ENCODE measurements at regions not wholly inside any gene's neighbourhood (a gene's known extent, or its start where the extent isn't known, plus 50 kb on each side); places are given as distances from the start of the nearest gene placed in this dataset.

DNA sequence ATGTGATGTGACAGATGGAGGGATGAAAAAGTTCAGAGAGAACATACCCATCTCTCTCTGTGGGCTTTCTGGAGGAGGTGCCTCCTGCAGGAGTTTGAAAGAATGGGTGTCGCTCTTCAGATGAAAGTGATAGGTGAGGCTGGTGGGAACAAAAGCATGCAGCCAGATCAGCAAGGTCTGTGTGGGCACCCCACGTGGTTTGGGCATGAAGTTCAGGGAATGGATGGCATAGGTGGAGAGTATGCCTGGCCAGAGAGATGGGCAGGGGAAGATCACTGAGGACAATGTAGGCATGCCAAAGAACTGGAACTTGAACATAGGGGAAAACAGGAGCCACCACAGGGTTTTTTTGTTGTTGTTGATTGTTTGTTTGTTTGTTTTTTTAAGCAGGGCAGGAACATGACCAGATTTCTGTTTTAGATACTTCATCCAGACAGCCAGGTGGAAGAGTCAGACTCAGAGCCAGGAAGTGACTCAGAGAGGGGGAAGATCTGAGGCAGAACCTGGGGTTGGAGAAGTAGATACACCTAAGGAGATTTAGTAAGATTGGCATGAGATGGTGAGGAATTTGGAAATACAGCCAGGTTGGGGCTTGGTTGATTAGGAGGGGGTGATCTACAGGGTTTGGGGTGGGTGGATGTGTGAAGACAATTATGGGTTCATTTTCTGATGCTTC is 64.8 kb upstream of the CLSTN2 start:
- no peak for DNase-seq

DNA sequence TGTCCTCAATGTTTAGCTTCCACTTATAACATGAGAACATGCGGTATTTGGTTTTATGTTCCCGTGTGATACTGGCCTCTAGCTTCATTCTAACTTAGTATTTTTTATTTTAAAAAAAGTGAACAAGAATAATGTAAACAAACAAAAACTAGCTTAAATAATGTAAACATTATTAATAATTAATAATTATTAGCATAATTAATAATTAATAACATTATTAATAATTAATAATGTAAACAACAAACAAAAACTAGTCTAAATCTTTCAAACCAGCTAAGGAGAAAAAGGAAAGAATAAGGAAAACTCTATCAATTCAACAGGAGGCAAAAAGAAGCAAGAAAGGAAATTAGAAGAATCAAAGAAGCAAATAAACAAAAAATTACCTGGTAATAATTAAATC is 66.2 kb upstream of the CLSTN2 start:
- DNase-seq, result no peak

DNA sequence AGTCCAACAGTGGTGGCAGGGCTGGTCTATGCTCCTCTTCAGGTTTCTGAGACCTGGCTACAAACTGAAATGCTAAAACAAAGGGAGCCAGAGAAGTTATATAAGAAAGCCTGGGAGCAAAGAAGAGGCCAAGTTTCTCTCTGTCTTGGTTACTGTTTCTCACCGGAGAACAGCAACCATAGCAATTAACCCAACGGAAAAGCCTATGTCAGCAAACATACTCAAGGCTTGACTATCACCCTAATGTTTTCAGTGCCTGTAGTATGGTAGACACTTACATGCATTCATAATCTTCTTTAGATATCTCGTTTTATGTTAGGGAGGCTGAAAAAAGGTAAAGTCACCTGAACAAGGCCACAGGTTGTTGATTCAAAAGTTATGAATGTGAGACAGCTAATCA is 86.3 kb upstream of the CLSTN2 start:
- DNase-seq, result no peak

DNA sequence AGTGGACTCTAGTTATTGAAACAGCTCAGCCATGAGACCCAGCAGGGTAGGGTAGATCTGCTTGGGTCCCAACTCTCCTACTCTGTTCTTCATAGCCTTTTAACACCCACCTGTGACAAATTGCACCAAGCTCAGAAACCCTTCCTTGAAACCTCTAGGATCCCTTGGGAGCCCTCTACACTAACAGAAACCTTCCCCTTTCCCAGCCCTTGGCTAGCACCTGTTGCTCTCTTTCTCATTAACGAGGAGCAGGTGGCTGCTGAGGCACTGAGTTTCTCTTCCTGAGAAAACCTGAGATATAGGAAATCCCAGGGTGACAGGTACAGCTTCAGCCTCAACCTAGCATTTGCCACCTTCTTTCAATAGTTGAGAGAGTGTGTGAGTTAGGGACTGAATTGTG is 88.3 kb upstream of the CLSTN2 start:
- DNase-seq, result no peak

DNA sequence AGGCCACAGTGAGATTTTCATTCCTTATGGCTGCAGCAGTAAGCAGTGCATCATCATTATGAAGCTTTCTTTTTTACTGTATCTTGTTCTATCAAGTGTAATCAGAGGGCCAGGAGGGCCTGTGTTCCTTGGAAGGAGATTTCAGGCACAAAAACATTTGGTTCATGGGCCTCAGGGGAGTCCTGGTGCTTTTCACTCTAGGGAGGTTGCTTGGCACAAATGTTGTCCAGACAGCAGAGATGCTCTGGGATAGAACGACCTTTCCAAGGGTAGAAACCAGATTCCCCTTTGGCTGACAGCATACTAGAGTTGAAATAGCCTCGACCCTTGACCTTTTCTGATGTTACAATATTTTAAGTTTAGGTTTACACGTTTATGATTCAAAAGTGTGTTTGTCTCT is 95.3 kb upstream of the CLSTN2 start:
- no peak for DNase-seq

DNA sequence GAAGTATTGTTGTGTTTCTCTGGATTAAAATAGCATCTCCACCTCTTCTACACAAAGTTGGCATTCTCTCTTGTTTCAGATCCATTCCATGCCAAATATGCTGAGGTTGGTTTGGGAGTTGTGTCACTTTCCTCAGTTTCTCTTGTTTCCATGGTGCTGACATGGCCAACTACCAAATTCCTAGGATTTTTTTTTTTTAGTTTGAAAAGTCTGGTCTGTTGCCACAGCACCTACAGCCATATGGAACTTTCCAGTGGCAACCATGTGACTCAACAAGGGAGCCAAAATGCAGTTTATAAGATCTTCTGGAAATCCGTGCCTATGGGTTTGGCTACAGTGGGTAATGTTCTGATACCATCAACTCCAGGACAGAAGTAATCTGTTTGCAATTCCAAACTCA is 96.0 kb upstream of the CLSTN2 start:
- DNase-seq, result no peak

DNA sequence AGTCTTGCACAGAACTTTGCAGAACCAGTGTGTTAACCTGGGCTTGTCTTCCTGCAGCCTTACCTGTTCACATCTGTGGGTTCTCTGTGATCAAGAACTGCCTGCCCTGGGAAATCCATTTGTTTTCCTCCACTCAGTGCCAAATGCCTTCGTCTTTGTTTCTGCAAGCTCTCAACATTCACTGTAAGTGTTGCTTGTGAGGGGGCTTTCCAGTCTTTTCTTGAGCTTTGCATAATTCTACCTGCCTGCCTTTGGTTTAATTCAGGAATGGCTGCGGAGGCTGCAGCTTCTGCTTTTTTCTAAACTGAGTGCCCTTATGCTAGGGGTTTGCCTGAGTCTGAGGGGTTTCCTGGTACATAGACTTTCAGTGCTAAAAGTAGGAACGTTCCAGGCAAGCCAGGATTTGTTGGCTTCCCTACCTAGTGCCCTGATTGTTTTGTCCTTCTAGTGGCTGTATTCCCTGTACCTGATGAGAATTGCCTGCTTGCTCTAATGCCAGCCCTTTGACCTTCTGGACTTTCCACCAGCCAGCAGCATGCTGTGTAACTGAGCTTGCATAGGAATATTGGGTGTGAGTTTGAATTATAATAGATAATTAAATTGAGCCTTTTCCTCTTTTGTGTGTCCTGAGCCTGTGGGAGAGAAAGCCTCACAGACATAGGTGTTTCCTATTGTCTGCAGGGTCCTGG is 96.6 kb upstream of the CLSTN2 start:
- no peak for DNase-seq

DNA sequence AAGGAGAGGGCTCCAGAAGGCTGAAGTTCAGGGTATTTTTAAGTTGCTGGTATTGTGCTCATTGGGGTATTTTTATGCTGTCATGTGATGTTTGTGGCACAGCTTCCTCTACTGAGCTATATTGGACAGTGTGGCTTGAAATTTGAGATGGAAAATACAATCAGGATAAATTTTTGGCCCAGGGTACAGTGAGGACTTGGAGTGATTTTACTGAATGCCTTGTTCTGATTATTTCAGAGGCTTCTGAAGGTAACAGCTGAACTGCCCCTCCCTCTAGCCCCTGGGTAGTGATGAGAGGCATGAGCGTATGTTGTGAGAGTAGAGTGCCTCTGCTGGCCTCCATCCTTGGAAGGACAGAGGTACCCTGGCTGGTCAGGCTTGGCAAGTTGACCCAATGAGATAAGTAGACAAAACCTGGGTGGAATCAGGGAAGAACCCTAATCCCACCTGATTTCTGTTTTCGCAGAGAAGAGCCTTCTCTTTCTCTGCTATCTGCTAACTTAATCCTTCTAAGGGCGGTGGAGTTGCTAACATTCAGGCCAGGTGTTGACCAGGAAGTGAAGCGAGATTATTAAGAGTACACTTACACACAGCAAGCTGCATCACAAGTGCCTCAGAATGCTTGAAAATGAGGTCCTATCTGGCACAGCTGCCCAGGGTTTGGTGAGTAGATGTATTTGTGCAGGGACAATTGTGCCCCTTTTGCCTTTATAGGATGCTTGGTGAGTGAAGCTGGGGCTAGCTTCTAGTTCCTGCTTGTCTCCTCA is 98.1 kb upstream of the CLSTN2 start:
- no peak for DNase-seq

DNA sequence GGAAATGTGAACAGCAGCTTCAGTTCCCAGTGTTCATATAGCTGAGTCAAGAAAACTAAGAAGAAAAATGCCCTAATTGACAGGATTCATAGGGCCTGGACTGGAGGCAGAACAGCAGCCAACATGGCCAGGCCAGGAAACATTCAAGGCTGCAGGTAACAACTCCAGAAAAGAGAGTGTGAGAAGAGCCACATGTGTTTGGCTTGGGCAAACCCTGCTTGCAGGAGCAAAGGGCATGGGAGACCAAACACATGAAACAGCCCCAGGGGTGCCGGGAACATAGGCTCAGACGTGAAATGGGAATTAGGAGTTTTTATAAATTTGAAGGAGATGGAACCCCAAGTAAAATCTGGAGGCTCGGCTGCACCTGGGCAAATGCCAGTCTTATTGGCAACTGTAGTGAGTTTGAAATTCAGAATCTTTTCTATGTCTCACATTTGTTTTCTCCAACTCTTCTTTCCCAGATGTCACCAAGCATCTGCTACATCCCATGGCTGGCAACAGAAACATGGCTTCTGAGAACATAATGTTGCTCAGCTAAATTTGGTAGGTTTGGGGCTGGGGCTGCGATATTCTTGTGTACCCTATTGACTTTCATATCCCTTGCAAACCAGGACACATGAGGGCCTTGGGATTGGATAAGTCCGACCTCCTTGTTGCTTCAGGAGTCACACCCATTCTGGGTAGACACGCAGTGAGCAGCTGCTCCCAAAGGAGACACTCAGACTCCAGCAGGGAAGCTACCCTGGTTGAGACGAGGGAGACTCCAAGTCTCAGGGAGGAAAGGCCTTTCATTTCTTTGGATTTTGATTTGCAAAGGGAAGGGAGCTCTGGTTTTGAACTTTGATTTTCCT is 98.9 kb upstream of the CLSTN2 start:
- DNase-seq, result no peak

DNA sequence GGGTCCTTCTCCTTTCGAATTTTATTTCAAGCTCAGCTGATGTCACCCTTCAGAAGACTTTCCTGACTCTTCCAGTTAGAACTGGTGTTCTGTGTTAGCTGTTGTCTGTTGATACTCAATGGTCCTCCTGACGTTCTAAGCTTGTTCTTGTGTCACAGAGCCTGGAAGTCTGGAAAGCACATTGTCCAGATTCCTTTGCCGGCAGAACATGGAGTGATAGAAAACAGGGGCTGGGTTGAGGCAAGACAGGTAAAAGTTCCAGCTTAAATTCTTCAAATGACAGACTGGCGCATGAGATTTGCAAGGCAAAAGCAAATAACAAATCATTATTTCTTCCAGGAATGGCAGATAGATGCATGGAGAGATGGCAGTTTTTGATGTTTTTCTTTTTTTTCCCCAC is 102.0 kb upstream of the CLSTN2 start:
- no peak for DNase-seq

DNA sequence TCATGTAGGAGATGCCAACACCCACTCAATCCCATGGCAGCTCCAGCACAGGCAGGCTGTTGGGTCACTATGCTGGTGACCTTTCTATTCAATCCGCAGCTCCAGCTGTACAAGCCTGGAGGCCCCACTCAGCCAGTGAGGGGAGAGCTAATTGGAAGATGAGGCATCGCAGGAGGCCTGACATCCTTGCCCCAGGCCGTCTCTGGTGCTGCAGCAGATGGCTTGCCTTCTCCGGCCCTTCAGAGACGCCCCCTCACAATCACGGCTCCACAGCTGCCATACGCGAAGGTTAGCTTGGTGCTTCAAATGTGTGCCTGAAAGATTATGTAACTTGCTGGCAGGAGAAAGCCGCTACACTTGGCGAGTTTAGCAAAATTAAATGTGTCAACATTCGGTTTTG is 104.2 kb upstream of the CLSTN2 start:
- DNase-seq, result no peak

DNA sequence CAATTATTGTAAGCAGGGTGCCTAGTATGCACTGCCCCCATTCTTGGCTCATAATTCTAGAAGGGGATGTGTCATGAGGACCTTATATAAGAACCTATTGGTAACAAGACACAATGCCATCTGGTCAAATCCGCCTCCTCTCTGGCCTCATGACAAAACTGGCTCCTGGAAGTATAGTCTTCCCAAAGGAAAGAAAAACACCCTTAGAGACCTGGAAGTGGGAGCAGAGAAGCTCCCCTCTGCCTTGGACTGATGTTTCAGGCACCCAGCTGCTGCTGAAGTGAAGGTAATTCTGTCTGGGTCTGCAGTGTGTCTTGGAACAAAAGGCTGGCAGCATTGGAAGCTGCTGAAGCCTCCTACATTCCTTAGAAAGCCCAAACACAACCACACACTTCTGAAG is 107.2 kb upstream of the CLSTN2 start:
- DNase-seq, result no peak

DNA sequence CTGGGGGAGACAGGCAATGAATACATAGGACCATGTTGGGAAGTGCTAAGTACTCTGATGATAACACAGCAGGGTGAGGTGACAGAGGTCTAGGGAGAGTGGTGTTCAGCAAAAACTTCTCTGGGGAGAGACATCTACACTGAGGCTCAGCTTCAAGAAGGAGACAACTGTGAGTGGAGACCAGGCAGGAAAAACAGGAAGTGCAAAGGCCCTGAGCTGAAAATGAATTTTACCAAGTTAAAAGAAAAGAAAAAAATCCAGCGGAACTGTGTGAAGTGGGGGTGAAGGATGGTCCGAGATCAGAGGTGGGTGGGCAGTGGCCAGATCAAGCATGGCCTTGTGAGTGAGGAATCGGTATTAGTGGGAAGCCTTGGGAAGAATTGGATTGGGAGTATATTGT is 110.1 kb upstream of the CLSTN2 start:
- DNase-seq, result no peak

DNA sequence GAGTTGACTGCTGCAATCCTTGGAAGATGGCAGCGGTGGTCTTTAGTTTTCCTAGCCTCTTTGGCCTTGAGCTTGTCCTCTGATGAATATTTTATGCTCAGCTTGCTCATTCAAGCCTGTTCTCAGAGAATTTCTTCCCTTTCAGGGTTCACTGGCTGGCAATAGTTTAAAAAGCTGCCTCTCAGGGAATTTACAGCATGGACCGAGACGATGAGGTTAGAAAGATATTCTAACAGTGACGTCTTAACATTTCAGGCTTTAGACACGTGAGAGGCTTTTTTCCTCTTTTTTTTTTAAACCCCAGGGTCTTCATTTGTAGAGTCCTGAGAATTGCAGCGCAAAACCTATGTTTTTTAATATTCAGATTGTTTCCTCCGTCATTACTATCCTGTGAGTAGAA is 120.3 kb upstream of the CLSTN2 start:
- no peak for DNase-seq

DNA sequence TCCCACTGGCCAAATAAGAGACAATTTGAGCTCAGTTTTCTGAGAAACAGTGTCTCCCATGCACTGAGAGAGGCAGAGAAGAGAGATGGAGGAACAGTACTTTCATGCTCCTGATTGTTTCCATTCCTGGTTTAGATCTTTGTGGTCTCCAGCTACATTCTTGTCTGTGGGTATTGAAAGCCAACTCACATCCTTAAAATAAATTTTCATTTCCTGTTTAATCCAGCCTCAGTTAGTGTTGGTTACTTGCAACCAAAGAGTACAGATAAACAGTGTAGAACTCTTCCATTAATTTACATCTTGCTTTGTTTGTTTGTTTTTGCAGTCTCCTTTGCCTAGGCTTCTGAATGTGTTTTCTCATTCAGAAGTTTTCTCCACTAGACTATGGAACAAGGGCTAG is 123.7 kb upstream of the CLSTN2 start:
- no peak for DNase-seq

DNA sequence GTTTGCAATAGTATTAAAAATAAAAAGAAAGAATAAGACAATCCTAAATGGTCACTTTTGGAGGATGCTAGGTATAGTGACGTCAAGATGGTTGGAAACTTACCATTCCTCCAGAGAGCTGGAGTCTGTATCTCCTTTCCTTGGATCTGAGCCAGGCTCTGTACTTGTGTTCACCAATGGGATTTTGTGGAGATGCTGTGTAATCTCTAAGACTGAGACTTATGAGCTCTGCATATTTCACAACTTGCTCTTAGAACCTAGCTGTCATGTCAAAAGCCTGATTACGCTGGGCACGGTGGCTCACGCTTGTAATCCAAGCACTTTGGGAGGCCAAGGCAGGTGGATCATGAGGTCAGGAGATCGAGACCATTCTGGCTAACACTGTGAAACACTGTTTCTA is 126.8 kb upstream of the CLSTN2 start:
- no peak for DNase-seq

DNA sequence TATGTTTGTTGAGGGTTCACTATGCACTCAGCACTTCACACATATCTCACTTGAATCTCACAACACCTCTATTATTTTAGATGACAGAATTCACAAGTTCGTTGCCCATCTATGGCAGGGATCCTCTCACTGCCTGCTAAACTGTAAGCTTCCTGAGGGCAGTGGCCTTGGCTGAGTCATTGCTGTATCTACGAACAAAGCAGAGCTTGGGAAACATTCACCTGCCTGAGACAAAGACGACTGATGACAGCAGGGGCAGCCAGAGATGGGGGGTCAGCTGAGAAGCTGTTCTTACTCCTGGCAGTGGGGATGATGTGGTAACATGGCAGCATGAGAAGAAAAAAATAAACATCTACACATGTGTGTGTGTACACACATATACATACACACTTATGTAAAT is 125.5 kb upstream of the NMNAT3 start:
- no peak for DNase-seq

DNA sequence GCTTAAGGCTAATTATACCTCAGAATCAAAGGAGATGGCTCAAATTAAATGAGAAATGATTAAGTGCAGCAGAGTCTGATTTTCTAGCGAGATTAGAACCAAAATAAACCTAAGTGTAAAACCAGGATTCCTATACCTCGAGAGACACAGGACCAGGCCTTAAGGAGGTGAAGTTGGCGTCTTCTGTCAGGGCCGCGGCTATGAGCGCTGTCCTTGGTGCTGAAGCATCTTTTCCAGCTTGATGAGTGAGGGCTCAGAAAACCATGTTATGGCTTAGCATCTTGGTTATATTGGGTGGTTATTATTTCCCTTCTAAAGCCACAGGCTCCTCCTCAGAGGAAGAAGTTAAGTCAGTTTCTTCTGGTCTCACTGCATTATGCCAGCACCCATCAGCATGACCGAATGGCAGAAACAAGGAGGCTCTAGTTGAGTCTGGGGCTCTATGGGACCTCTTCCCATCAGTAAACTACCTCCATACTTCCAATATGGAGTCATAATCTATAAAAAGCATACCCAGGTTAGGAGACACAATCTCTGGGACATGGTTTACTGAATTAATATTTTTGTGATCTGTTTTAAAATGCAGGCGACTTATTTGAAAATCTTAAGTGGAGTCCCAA is 120.1 kb upstream of the NMNAT3 start:
- DNase-seq, result peak; percentile 32

DNA sequence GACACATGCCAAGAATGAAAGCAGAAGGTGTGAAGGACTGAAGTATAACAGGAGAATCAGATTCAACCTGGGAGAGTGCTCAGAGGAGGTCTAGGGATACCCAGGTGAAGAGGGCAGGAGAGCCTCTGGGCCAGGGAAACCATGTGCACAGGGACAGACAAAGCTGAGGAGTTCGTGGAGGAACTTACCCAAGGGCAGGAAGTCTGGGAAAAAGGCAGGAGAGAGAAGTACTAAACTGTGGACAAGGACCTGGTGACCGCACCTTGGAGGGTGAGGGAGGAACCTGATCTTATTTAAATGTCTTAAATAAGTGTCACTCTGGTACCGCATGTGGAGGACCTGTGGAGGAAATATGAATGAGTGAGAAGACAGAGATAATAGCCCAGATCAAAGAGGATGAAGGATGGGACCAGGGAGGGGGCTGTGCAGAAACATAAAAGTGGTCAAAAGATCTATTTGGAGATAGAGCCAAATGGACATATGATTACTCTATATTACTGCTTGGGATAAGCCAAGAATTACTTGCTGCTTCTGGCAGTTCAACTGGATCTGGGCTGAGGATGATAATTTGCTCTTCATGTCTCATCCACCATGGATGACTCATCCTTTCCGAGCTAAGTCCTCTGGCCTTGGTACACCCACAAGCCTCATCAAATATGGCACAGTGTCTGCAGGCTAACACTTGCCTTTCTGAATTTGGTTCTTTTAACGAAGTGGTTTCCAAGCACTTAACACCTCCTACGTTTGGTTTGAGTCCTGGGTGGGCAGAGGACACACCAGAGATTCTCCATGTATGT is 116.9 kb upstream of the NMNAT3 start:
- no peak for DNase-seq

DNA sequence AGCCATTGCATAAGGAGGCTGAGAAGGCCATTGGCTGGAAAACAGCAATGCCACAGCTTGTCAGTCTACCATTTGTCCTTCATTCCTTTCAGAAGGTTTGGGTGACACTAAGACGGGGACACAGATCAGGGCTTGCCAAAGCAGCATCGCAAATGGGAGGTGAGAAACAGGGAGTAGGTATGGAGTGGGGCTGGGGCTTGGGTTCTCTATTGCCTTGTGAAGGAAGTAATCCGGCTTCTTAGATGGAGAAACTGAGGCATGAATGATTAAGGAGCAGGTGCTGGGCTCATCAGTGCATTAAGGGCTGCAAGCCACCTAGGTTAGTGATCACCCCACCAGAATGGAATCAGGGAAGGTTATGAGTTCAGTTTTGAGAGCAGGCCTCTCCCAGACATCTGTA is 115.6 kb upstream of the NMNAT3 start:
- no peak for DNase-seq

DNA sequence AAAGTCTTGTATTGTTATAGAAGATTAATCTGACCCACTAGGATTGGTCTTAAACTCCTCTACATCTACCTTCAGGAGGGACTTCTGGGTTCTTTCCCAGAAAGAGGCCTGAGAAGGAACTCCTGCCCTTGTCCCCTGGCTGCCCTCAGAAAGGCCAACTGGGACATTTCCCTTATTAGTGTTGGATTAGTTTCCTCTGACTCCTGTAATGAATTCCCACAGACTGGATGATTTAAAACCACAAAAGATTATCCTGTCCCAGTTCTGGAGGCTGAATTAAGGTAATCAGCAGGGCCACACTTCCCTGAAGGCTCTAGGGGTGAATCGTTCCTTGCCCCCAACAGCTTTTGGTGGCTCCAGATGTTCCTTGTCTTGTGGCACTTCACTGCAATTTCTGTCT is 102.8 kb upstream of the NMNAT3 start:
- no peak for DNase-seq

DNA sequence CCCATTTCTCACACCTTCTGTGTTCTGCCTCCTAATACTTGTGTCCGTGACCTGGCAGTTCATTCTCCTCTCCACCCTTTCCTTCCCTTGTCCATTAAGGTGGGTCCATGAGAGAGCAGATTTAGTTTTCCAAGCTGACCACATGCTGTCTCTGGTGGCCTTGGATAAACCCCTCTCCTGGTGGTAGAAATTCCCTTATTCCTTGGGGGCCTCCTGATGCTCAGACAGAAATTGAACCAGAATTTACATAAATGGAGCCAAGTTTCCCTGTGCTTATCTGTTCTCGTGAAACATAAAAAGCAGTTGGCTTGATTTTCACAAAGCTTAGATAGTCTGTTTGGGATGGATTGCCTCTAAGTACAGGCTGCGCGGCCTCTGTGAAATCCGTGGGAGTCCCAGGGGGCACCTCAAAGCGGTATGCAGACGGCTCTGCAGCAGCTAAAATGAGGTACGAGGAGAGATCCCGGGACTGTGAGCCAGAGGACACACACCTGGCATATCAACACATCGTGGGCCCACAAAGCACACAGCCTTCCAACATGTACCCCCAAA is 101.0 kb upstream of the NMNAT3 start:
- DNase-seq, result no peak

Data from suppressor macrophage treated with lipopolysaccharide for 4 hours (primary cell).